ENCODE measurements at regions not wholly inside any gene's neighbourhood (a gene's known extent, or its start where the extent isn't known, plus 50 kb on each side); places are given as distances from the start of the nearest gene placed in this dataset.
"Not testable (repeated sequence)": the region's sequence is repeated elsewhere in the genome, so short reads cannot be mapped to it uniquely, and the experiment has no call there.

GRCh38 chr2:208608122-208608835 is 201.7 kb downstream of the PTH2R start:
- DNase-seq (ENCODE audit: low spot score) = no peak

GRCh38 chr2:208609166-208609804 is 202.7 kb downstream of the PTH2R start:
- no peak for DNase-seq (ENCODE audit: low spot score)

GRCh38 chr2:208615675-208616074 is 209.1 kb downstream of the PTH2R start:
- not testable (repeated sequence) for DNase-seq (ENCODE audit: low spot score)

GRCh38 chr2:208618220-208618619 is 211.6 kb downstream of the PTH2R start:
- DNase-seq (ENCODE audit: low spot score) = no peak

GRCh38 chr2:208619993-208620392 is 213.4 kb downstream of the PTH2R start:
- DNase-seq (ENCODE audit: low spot score) = no peak

- no peak for DNase-seq (ENCODE audit: low spot score)
Measured at GRCh38 chr2:208620487-208620978, 213.9 kb downstream of the PTH2R start.

- no peak for DNase-seq (ENCODE audit: low spot score)
Measured at GRCh38 chr2:208627110-208627884, 220.7 kb downstream of the PTH2R start.

- no peak for DNase-seq (ENCODE audit: low spot score)
Measured at GRCh38 chr2:208627916-208628315, 221.3 kb downstream of the PTH2R start.

GRCh38 chr2:208638059-208638458 is 231.5 kb downstream of the PTH2R start:
- no peak for DNase-seq (ENCODE audit: low spot score)

- no peak for DNase-seq (ENCODE audit: low spot score)
Measured at GRCh38 chr2:208642125-208642779, 235.7 kb downstream of the PTH2R start.

- no peak for DNase-seq (ENCODE audit: low spot score)
Measured at GRCh38 chr2:208643145-208643544, 236.6 kb downstream of the PTH2R start.

- no peak for DNase-seq (ENCODE audit: low spot score)
Measured at GRCh38 chr2:208645226-208645625, 238.6 kb downstream of the PTH2R start.

GRCh38 chr2:208648368-208648767 is 241.8 kb downstream of the PTH2R start:
- DNase-seq (ENCODE audit: low spot score) = no peak

GRCh38 chr2:208653383-208653782 is 246.8 kb downstream of the PTH2R start:
- no peak for DNase-seq (ENCODE audit: low spot score)

GRCh38 chr2:208654056-208654455 is 247.5 kb downstream of the PTH2R start:
- no peak for DNase-seq (ENCODE audit: low spot score)

GRCh38 chr2:208657468-208657867 is 250.9 kb downstream of the PTH2R start:
- no peak for DNase-seq (ENCODE audit: low spot score)

- DNase-seq (ENCODE audit: low spot score) = no peak
Measured at GRCh38 chr2:208669394-208669793, 262.8 kb downstream of the PTH2R start.

GRCh38 chr2:208671284-208671683 is 264.7 kb downstream of the PTH2R start:
- DNase-seq (ENCODE audit: low spot score) = no peak

- DNase-seq (ENCODE audit: low spot score) = no peak
Measured at GRCh38 chr2:208671886-208672680, 265.5 kb downstream of the PTH2R start.

- DNase-seq (ENCODE audit: low spot score) = no peak
Measured at GRCh38 chr2:208673631-208674030, 267.0 kb downstream of the PTH2R start.

- DNase-seq (ENCODE audit: low spot score) = no peak
Measured at GRCh38 chr2:208674919-208675318, 268.3 kb downstream of the PTH2R start.

Data from hepatic stellate cell (primary cell).